ENCODE measurements at regions not wholly inside any gene's neighbourhood (a gene's known extent, or its start where the extent isn't known, plus 50 kb on each side); places are given as distances from the start of the nearest gene placed in this dataset.

GRCh38 chr7:142670511-142670910, 78.8 kb upstream of the PRSS1 start:
- no peaks in the 10 kb centered on the region for H3K27me3 ChIP-seq
- H3K27ac ChIP-seq: no peak overlapping the region
- no peaks in the 10 kb centered on the region for H3K4me1 ChIP-seq
- intact Hi-C loops (cut with DNase I): no loop called here
- H3K4me3 ChIP-seq: no peak overlapping the region
- H3K9me3 ChIP-seq: no peaks in the 10 kb centered on the region
- no peak for TF ChIP-seq POLR2A (IDR thresholded peaks at IDR 0.05)
- TF ChIP-seq, protein P1, sequence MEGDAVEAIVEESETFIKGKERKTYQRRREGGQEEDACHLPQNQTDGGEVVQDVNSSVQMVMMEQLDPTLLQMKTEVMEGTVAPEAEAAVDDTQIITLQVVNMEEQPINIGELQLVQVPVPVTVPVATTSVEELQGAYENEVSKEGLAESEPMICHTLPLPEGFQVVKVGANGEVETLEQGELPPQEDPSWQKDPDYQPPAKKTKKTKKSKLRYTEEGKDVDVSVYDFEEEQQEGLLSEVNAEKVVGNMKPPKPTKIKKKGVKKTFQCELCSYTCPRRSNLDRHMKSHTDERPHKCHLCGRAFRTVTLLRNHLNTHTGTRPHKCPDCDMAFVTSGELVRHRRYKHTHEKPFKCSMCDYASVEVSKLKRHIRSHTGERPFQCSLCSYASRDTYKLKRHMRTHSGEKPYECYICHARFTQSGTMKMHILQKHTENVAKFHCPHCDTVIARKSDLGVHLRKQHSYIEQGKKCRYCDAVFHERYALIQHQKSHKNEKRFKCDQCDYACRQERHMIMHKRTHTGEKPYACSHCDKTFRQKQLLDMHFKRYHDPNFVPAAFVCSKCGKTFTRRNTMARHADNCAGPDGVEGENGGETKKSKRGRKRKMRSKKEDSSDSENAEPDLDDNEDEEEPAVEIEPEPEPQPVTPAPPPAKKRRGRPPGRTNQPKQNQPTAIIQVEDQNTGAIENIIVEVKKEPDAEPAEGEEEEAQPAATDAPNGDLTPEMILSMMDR (IDR thresholded peaks at IDR 0.05): no peak
- TF ChIP-seq POLR2AphosphoS5 (IDR thresholded peaks at IDR 0.05; ENCODE audit: insufficient read depth in 1 of 2, low read depth in 1 of 2): no peak
- no peak for DNase-seq (ENCODE audit: extremely low spot score in 2 of 2)
- no peaks in the 10 kb centered on the region for H3K36me3 ChIP-seq

DNA sequence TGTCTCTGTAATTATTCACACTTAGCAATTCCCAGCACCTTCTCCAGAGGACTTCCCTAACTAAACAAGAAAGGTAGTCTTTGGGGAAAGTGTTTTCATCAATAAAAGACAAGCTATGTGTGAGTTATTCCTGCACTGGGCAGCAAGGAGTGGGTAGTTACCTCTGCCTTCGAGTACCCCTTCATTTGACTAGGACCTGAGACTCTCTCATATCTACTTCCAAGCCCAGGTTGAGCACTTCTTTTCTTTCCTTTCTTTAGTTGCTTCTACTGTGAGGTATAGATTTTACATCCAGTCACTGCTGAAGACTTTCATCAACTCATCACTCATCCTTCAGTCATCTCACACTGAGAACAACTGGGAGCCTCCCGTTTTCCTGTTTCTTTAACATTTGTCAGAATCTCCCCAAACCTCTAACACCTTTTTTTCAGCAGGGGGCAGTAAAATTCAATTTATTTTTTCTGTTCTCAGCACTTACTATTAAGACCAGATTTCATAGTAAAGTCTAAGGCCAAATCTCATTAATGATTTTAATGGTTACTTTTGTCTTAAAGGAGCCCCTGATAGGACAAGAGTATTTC, 80.1 kb upstream of the PRSS1 start:
- intact Hi-C loops (cut with DNase I): no loop called here
- H3K27ac ChIP-seq: no peak overlapping the region
- no peak for DNase-seq (ENCODE audit: extremely low spot score in 2 of 2)
- no peaks in the 10 kb centered on the region for H3K9me3 ChIP-seq
- no peak overlapping the region for H3K4me3 ChIP-seq
- no peaks in the 10 kb centered on the region for H3K36me3 ChIP-seq
- H3K27me3 ChIP-seq: no peaks in the 10 kb centered on the region
- no peak for TF ChIP-seq POLR2AphosphoS5 (IDR thresholded peaks at IDR 0.05; ENCODE audit: insufficient read depth in 1 of 2, low read depth in 1 of 2)
- TF ChIP-seq POLR2A (IDR thresholded peaks at IDR 0.05): no peak
- TF ChIP-seq, protein P1 (IDR thresholded peaks at IDR 0.05): no peak
- H3K4me1 ChIP-seq: no peaks in the 10 kb centered on the region

- intact Hi-C loops (cut with DNase I): no loop called here
- no peak for DNase-seq (ENCODE audit: extremely low spot score in 2 of 2)
- TF ChIP-seq POLR2AphosphoS5 (IDR thresholded peaks at IDR 0.05; ENCODE audit: insufficient read depth in 1 of 2, low read depth in 1 of 2) (no peak), POLR2A (IDR thresholded peaks at IDR 0.05) (no peak)
- TF ChIP-seq, protein P1 (IDR thresholded peaks at IDR 0.05): no peak
- Histone ChIP-seq H3K27me3 (no peaks in the 10 kb centered on the region), H3K27ac (no peak overlapping the region), H3K9me3 (no peaks in the 10 kb centered on the region), H3K4me3 (no peak overlapping the region), H3K4me1 (no peaks in the 10 kb centered on the region), H3K36me3 (no peaks in the 10 kb centered on the region)
Measured at GRCh38 chr7:142668495-142668894, 80.8 kb upstream of the PRSS1 start.

GRCh38 chr7:142657376-142657775, 91.9 kb upstream of the PRSS1 start:
- Histone ChIP-seq H3K4me1 (no peaks in the 10 kb centered on the region), H3K9me3 (no peaks in the 10 kb centered on the region), H3K36me3 (no peaks in the 10 kb centered on the region), H3K27ac (no peak overlapping the region), H3K4me3 (no peak overlapping the region), H3K27me3 (no peaks in the 10 kb centered on the region)
- TF ChIP-seq POLR2AphosphoS5 (IDR thresholded peaks at IDR 0.05; ENCODE audit: insufficient read depth in 1 of 2, low read depth in 1 of 2): no peak
- TF ChIP-seq, protein P1 (IDR thresholded peaks at IDR 0.05): no peak
- no peak for TF ChIP-seq POLR2A (IDR thresholded peaks at IDR 0.05)
- DNase-seq (ENCODE audit: extremely low spot score in 2 of 2): no peak
- intact Hi-C loops (cut with DNase I): no loop called here

DNA sequence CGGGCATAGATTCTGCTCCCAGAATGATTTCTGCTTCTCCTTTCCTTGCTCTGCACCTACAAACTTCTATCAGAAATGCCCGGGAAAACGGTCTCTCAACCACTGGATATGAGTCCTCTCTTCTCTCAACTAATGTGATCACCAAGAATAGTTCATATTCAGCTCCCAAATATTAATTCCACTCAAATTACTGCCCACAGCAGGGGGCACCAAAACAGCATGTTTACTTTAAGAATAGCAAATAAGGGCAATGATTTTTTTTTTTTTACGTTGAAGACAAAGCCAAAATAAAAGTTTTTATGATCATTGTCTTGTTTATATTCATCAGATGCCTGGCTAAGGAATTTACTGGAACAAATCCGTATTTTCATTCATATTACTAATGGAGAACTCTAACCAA, 94.9 kb upstream of the PRSS1 start:
- no peak overlapping the region for H3K4me3 ChIP-seq
- H3K9me3 ChIP-seq: no peaks in the 10 kb centered on the region
- intact Hi-C loops (cut with DNase I): no loop called here
- TF ChIP-seq POLR2A (IDR thresholded peaks at IDR 0.05) (no peak), POLR2AphosphoS5 (IDR thresholded peaks at IDR 0.05; ENCODE audit: insufficient read depth in 1 of 2, low read depth in 1 of 2) (no peak)
- TF ChIP-seq, protein P1 (IDR thresholded peaks at IDR 0.05): no peak
- no peaks in the 10 kb centered on the region for H3K36me3 ChIP-seq
- no peaks in the 10 kb centered on the region for H3K4me1 ChIP-seq
- H3K27ac ChIP-seq: no peak overlapping the region
- no peaks in the 10 kb centered on the region for H3K27me3 ChIP-seq
- no peak for DNase-seq (ENCODE audit: extremely low spot score in 2 of 2)

Data from vagina (tissue), 2 donors.